ENCODE measurements at regions not wholly inside any gene's neighbourhood (a gene's known extent, or its start where the extent isn't known, plus 50 kb on each side); places are given as distances from the start of the nearest gene placed in this dataset.
"Not testable (repeated sequence)": the region's sequence is repeated elsewhere in the genome, so short reads cannot be mapped to it uniquely, and the experiment has no call there.

DNA sequence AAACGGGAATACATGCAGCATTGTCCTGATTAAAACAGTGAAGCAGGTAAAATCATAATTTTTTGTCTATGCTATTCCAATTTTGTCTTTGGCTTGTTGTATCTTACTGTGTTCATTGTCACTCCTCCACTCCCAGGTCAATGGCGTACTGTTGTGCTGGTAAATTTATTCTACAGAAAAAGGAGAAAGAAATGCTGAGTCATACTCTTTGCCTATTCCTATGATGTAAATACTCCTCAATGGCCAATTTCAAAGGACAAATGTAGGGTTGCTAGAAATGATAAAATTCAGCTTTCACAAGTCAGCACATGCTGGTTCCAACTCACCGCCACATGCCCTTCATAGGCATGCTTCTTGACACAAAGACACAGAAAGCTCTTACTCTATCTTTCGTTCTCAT is 694.4 kb upstream of the PCDH20 start:
- no peak for ATAC-seq
- Histone ChIP-seq H4K20me1 (ENCODE audit: insufficient read depth, low read length) (no peaks in the 10 kb centered on the region), H2AFZ (ENCODE audit: low read length) (no peak overlapping the region), H3K27me3 (ENCODE audit: control insufficient read depth in 1 of 2, insufficient read depth in 2 of 2, low read length in 2 of 2) (no peaks in the 10 kb centered on the region), H3K4me1 (ENCODE audit: insufficient read depth, low read length) (no peaks in the 10 kb centered on the region), H3K36me3 (replicated peaks in 1 of 2; ENCODE audit: control insufficient read depth in 1 of 2, insufficient read depth in 2 of 2, low read length in 2 of 2) (no peaks in the 10 kb centered on the region), H3K9ac (ENCODE audit: insufficient read depth, low read depth, low read length) (no peak overlapping the region), H3K79me2 (ENCODE audit: insufficient read depth, low read length) (no peaks in the 10 kb centered on the region), H3K27ac (ENCODE audit: extremely low read length, insufficient read depth, low read length) (no peak overlapping the region), H3K4me3 (replicated peaks in 1 of 3; ENCODE audit: insufficient read depth in 1 of 3, low read depth in 2 of 3, low read length in 3 of 3) (no peak overlapping the region), H3K4me2 (ENCODE audit: low read depth, low read length) (no peak overlapping the region), H3K9me3 (ENCODE audit: low read length) (no peaks in the 10 kb centered on the region)
- DNase-seq (ENCODE audit: low spot score): no peak
- in situ Hi-C loops (cut with HindIII; ENCODE audit: extremely low pct_ligation_motif_present, low pct_unique_long_range_greater_than_20kb): loop anchor here (25.0 kb wide), 1 partner anchor 252 kb away; no protein-coding TSS in a partner anchor
- 46% methylated on average over 4 of the region's 4 CpGs for WGBS (ENCODE audit: low lambda C conversion rate)
- no TSS peak for BruUV-seq (replicated peaks)
- intact Hi-C loops (cut with micrococcal nuclease; ENCODE audit: unreplicated experiment): loop anchor here (10.0 kb wide), 1 partner anchor 435 kb away; no protein-coding TSS in a partner anchor
- no peak for FAIRE-seq
- ChIA-PET POLR2A (no interaction called here), CTCF (ENCODE audit: low intra/inter-chr PET ratio, low total read pairs) (no interaction called here)
- TF ChIP-seq MAFK (conservative IDR thresholded peaks at IDR 0.05 in 1 of 2, IDR thresholded peaks at IDR 0.05 in 1 of 2; ENCODE audit: low read length in 2 of 2): peak; percentile 84 to 90
- TF ChIP-seq NFE2L2 (IDR thresholded peaks at IDR 0.05; ENCODE audit: low read length): peak; percentile 90
- TF ChIP-seq ELF3 (CRISPR knock-in tag; IDR thresholded peaks at IDR 0.05): no peak
- no peak for TF ChIP-seq RFXAP (CRISPR knock-in tag; IDR thresholded peaks at IDR 0.05; ENCODE audit: borderline replicate concordance)
- TF ChIP-seq, protein P1, sequence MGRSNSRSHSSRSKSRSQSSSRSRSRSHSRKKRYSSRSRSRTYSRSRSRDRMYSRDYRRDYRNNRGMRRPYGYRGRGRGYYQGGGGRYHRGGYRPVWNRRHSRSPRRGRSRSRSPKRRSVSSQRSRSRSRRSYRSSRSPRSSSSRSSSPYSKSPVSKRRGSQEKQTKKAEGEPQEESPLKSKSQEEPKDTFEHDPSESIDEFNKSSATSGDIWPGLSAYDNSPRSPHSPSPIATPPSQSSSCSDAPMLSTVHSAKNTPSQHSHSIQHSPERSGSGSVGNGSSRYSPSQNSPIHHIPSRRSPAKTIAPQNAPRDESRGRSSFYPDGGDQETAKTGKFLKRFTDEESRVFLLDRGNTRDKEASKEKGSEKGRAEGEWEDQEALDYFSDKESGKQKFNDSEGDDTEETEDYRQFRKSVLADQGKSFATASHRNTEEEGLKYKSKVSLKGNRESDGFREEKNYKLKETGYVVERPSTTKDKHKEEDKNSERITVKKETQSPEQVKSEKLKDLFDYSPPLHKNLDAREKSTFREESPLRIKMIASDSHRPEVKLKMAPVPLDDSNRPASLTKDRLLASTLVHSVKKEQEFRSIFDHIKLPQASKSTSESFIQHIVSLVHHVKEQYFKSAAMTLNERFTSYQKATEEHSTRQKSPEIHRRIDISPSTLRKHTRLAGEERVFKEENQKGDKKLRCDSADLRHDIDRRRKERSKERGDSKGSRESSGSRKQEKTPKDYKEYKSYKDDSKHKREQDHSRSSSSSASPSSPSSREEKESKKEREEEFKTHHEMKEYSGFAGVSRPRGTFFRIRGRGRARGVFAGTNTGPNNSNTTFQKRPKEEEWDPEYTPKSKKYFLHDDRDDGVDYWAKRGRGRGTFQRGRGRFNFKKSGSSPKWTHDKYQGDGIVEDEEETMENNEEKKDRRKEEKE (IDR thresholded peaks at IDR 0.05): no peak
- no peak for TF ChIP-seq TBL1XR1 (IDR thresholded peaks at IDR 0.05; ENCODE audit: borderline replicate concordance, low read length, partially characterized antibody)
- TF ChIP-seq, protein P2, sequence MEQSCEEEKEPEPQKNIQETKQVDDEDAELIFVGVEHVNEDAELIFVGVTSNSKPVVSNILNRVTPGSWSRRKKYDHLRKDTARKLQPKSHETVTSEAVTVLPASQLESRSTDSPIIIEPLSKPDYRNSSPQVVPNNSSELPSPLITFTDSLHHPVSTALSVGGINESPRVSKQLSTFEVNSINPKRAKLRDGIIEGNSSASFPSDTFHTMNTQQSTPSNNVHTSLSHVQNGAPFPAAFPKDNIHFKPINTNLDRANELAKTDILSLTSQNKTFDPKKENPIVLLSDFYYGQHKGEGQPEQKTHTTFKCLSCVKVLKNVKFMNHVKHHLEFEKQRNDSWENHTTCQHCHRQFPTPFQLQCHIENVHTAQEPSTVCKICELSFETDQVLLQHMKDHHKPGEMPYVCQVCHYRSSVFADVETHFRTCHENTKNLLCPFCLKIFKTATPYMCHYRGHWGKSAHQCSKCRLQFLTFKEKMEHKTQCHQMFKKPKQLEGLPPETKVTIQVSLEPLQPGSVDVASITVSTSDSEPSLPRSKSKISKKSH (CRISPR knock-in tag; IDR thresholded peaks at IDR 0.05; ENCODE audit: borderline replicate concordance): no peak
- TF ChIP-seq ATRX (CRISPR knock-in tag; IDR thresholded peaks at IDR 0.05; ENCODE audit: borderline replicate concordance): no peak
- no peak for TF ChIP-seq NCOA2 (CRISPR knock-in tag; IDR thresholded peaks at IDR 0.05)
- peak; percentile 85 for TF ChIP-seq MAFF (IDR thresholded peaks at IDR 0.05; ENCODE audit: low read depth, low read length)
- no peak for TF ChIP-seq ZNF737 (CRISPR knock-in tag; IDR thresholded peaks at IDR 0.05; ENCODE audit: borderline replicate concordance)

DNA sequence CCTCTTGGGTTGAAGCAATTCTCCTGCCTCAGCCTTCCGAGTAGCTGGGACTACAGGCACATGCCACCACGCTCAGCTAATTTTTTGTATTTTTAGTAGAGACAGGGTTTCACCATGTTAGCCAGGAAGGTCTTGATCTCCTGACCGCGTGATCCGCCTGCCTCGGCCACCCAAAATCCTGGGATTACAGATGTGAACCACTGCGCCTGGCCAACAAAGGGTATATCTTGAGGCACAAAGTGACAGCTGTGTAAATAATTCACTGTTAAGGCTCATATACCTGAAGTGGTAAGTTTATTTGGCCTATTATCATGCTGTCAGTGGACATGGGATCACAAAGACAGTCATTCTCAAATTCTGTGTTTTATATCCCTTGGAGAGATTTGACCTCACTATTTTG is 688.5 kb upstream of the PCDH20 start:
- FAIRE-seq; H3K79me2 ChIP-seq (ENCODE audit: insufficient read depth, low read length); H3K4me3 ChIP-seq (replicated peaks in 1 of 3; ENCODE audit: insufficient read depth in 1 of 3, low read depth in 2 of 3, low read length in 3 of 3); POLR2A ChIA-PET; ATAC-seq; H3K27me3 ChIP-seq (ENCODE audit: control insufficient read depth in 1 of 2, insufficient read depth in 2 of 2, low read length in 2 of 2); H3K4me2 ChIP-seq (ENCODE audit: low read depth, low read length); H3K9ac ChIP-seq (ENCODE audit: insufficient read depth, low read depth, low read length); H3K4me1 ChIP-seq (ENCODE audit: insufficient read depth, low read length); H3K36me3 ChIP-seq (replicated peaks in 1 of 2; ENCODE audit: control insufficient read depth in 1 of 2, insufficient read depth in 2 of 2, low read length in 2 of 2); H3K27ac ChIP-seq (ENCODE audit: extremely low read length, insufficient read depth, low read length); intact Hi-C loops (cut with micrococcal nuclease; ENCODE audit: unreplicated experiment); DNase-seq (ENCODE audit: low spot score); H4K20me1 ChIP-seq (ENCODE audit: insufficient read depth, low read length); CTCF ChIA-PET (ENCODE audit: low intra/inter-chr PET ratio, low total read pairs); H2AFZ ChIP-seq (ENCODE audit: low read length); H3K9me3 ChIP-seq (ENCODE audit: low read length); BruUV-seq (replicated peaks): not testable (repeated sequence)
- in situ Hi-C loops (cut with HindIII; ENCODE audit: extremely low pct_ligation_motif_present, low pct_unique_long_range_greater_than_20kb): loop anchor here (25.0 kb wide), 1 partner anchor 258 kb away; no protein-coding TSS in a partner anchor
- 47% methylated on average over 7 of the region's 7 CpGs for WGBS (ENCODE audit: low lambda C conversion rate)
